ENCODE measurements at regions not wholly inside any gene's neighbourhood (a gene's known extent, or its start where the extent isn't known, plus 50 kb on each side); places are given as distances from the start of the nearest gene placed in this dataset.

DNA sequence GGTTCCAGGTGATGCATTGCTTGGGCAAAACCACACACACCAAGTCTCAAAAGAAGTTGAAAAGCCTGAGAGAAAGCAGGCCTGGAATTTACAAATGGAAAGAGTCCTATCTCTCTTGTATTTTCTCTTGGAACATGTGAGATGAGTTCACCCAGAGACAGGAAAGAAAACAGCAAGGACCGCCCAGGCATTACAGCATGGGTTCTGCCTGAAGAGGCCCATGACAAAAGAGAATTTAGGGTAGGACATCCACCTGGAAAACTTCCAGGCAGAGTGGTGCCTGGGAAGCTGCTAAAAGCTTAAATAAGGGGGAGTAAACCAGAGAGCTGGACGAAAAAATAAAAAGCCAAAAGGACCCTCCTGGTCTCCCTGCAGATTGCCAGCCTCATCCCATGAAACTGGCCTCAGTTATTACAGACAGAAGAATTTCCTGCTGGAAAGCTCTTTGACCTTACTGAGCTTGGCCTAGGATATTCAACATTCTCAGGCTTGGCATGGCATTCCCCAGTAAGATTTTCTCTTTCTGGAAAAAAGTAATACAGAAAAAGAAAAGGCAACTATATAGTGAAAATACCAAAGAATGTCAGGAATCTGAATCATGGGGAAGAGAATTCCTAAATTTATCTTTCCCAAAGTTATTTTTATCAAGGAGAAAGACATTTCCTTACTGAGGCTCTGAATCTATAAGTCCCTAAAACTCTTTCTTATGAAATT, 121.3 kb upstream of the NUDT4 start:
- no peak for DNase-seq

DNA sequence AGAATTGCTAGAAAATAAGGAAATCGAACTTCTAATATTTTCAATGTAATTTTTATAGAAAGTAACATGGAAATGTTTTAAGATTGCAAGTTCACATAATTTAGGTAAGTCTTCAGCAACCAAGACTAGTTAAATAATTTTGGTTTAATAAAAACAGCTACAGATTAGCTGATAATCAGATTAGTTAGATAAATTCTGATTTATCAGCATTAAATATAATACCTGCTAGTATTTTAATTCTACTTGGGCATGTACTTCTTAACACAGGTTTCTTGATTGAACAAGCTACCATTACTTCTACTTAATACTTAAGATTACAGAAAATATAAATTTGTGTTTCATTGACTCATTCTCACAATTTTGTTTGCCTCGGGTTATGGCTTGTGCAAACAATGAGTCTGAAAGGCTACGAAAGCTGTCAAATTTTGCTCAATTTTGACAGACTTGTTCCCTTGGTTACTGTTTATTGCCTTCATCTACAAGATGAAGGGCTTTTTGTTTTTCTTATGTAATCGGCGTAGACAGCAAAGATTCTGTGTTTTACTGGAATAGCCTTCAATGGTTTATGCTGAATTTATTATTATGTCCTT, 116.1 kb upstream of the NUDT4 start:
- DNase-seq, result no peak

DNA sequence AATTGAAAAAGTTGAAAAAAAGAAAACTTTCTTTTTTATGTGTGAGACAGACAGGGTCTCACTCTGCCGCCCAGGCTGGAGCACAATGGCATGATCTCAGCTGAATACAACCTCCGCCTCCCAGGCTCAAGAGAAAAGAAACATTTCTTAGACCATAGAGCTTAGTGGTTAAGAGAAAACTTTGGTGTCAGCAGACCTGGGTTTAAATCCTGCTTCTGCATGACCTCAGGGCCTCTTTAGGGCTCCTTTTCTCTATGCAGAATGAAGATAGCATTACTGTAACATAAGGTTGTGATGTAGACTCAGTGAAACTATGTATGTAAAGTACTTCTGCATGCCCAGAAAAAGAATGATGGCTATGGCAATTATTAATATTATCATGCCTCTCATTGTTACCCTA, 104.7 kb upstream of the NUDT4 start:
- DNase-seq, result no peak

DNA sequence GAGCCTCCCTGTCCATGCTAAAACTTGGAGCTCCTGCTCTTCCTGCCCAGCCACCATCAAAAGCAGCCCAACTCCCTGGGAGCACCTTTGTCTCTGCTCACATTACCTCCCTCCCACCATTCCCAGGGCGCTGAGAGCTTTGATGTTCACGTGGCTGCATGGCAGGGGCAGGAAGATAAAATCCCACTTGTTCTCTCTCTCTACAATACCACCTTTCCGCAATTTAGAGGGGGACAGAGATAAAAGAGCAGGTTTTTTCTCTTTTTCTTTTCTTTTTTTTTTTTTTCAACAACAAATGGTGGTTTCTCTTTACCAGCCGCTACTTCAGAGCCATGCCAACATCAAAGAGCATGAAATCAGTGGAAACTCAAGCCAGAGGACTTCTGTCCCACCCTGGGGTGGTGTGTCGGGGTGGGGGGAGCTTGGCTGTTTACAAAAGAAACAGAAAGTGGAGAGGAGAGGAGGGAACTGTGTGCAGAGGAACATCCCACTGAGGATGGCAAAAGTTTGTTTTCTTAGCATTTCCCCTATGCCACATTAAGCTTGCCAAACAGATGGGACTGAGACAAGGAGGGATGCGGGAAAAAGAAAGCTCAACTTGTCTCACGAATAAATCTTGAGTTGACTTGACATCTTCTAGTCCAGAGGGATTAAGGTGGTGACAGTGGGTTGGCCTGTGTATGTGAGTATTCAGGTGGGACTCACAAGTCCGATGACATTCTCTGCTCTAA, 103.7 kb upstream of the NUDT4 start:
- DNase-seq, result no peak

DNA sequence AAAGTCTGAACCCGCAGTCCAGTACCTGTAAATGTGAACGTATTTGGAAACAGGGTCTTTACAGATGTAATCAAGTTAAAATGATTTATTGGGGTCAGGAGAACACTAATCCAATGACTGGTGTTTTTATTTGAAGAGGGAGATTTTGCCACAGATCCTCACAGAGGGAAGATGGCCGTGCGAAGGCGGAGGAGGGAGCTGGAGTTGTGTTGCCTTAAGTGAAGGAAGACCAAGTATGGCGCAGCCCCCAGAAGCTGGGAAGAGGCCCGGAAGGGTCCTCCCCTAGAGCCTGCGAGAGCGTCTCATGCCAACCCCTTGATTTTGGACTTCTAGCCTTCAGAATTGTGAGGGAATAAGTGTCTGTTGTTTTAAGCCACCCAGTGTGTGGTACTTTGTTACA, 102.8 kb upstream of the NUDT4 start:
- no peak for DNase-seq

DNA sequence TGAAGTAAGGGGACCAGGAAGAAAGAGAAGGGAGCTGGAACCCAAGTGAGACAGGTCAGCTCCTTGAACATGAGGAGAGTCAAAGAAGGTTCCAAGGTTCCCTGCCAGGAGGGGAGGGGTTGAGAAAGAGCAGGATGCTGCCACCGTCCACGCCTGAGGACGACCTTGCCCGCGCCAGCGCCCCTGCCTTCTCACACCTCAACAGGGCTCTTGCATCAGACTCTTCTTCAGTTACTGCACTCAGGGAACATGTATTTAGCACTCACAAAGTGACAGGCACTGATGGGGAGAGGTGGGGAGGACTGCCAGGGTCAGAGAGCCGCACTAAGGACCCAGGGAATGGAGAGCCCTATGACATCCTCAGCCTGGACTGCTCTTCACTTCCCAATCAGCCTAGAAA, 102.1 kb upstream of the NUDT4 start:
- no peak for DNase-seq

DNA sequence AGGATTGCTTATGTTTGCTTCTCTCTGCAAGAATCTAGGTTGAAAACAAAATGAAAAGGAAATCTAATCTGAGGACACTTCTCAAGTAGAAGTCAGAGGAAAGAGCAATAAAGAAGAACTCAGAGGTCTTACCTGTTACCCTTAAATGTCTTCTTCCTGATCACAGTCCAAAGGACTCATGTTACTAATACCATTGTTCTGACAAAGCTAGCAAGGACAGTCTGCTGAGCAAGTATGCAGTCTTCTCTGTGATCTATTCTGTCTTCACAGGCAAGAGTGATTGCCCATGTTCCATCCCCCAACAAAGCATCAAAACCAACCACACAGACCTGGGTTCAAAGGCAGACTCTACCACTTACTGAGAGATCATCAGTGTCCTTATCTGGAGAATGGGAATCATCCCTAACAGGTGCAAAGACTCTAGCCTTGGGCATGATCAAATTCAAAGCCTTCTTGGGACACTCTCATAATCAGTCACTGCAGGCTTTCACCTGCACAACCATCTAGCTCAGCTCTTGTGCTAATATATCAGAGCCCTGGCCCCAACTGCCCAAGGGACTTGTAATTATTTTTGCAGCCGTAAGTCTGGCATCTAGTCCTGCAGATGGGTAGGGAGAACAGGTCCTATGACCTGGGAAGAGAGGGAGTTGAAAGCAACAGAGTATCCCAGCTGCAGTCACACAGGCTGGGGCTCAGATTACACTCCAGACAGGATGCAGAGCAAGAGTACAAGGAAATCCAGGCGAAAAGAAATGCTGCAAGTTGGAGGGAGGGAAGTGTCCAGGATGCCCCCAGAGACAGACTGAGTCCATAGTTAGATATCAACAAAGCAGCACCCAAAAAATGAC, 97.9 kb upstream of the NUDT4 start:
- no peak for DNase-seq

DNA sequence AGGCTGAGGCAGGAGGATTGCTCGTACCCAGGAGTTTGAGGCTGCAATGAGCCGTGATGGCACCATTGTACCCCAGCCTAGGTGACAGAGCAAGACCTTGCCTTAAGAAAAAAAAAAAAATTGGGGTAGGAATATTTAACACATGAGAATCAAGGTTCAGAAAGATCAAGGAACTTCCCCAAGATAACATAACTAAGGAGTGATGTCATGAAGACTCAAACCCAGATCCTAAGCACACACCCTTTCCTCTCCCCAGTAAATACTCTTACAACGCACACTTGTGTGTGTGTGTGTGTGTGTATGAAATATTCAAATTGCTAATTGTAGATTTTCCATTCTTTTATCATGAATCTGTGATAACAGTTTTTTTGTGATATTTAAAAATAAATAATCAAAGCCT, 90.6 kb upstream of the NUDT4 start:
- no peak for DNase-seq

DNA sequence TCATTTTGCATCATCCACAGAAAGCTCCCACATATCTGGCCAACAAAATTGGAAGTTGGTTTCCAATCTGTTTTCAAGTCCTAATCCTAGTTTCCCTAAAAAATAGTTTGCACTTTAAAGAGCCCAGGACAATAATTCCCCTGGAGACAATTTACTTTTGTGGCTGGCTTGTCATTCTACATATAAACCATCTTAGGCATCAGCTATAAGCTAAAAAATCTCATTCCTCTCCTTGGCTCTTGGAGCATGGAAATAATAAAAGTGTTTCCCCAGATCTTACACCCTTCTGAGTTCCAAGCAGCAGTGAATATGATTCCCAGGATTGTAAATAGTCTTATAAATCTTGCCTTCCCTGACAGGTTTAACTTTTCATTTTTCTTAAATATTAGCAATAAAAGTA, 89.1 kb upstream of the NUDT4 start:
- DNase-seq, result no peak

DNA sequence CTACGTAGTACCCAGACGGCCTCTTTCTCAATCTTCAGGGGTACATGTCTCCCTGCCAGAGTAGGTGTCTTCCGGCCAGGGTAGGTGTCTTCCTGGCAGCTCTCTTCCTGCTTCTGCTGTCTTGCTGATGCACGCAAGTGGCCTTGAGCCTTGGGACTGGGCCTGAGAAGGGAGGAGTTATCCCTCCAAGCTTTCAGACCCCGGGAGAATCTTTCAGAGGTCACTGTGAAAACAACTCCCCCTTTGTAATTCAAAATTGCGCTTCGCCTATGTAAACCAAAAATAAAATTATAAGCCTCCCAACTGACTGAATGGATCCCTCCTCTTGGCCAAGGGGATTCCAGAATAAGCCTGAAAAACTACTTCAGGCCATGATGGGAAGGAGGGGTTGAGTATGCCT, 87.3 kb upstream of the NUDT4 start:
- no peak for DNase-seq

DNA sequence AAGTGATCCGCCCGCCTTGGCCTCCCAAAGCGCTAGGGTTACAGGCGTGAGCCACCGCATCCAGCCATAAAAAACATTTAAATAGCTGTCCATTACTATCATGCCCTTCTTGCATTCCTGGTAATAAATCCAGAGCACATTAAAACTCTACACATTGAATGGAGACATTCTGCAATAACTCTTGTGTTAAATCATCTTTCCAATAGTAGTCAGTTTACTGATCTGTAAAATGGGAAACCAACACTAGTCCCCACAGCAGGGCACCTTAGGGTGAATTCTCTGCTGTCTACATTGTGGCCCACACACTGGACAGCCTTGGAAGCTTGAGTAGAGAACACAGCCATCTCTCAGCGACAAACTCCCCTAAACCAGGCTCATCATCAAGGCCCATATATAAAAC, 85.5 kb upstream of the NUDT4 start:
- DNase-seq, result no peak

DNA sequence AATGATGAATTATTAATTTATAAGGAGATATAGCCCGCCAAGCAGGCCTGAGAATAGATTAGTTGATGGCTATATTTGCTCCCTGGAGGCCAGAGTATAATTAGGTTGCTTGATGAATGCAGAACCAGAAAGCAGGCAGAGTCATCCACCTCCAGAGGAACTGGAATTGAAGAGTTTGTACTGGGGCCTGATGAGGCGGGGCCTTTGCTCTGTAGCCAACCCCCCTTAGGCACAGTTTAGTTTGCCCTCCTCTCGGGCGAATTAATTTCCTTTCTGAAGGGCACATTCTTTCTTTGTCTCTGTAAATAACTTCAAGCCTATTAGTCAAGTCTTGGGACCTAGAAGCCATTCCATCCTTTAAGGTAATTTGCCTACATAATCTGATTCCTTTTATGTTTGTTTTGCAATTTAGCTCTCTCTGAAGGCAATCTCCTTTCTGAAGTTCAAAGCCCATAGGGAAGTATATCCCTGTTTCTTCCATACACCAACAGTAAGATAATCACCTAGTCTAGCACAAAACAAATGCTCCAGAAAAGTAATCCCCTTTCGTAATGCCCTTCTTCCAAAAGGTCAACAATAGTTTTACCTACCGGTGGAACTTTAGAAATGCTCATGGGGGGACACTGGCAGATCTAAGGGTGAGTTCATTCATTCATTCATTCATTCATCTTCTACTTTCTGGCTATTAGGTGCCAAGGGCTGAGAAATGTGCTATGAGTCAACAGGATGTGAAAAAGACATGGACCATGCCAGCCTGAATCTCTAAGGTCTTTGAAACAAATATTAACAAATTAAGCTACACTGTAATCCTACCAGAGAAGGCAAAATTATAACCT, 84.8 kb upstream of the NUDT4 start:
- DNase-seq, result no peak

DNA sequence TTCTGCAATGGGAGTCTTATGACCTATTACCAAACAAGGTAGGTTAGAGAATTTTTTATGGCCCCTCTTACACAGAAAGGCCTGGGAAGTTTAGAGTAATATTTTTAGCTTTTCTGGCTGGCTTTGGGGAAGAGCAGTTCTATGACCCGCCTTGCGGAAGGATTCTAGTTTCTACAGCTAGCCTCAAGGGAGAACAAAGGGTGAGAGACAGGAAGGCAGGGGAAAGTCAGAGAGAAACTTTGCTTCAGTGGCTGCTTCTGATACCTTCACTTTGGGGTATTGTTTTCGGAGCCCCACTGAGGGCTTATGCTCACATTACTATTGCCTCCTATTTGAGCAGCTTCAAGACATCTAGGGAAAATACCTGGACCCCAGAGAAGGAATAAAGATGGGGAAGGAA, 80.7 kb upstream of the NUDT4 start:
- DNase-seq, result no peak

DNA sequence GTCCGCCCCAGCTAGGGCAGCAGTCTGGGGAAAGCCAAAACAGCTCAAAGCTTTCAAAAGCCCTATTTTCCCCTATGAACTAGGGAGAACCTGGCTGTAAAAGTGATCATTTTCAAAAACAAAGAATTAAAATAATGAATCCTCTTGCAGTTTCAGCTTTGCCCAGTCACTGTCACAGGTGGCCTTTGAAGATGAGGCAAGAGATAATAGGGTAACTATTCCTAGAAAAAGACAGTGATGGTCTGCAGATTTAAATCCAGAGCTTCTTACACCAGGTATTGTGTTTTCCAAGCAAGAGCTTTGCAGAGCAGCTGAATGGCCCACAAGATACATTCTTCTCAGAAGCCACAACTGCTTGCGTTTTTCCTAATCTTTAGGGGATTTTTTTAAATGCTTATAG, 80.2 kb upstream of the NUDT4 start:
- DNase-seq, result no peak

DNA sequence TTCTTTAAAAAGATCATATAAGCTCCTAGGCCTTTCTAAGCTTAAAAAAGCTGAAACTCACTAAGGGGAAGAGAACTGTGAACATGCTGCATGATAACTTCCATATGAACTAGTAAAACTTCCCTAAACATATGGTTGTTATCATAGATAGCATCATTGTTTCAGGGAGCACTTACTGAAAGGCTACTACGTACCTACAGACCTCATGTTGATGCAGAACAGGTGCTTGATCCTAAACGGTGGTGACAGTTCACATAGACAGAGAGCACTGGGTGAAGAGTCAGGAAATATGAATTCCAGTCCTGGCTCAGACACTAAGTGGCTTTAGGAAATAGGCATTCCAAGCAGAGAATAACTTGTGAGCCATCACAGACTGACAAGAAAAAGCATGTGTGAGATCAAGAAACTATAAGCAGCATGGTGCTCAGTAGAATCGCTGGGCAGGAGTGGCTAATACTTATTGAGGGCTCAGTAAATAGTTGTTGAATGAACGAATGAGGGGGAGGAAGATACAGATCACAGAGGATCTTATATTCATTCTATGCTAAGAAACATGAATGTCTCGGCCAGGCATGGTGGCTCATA, 78.4 kb upstream of the NUDT4 start:
- no peak for DNase-seq

DNA sequence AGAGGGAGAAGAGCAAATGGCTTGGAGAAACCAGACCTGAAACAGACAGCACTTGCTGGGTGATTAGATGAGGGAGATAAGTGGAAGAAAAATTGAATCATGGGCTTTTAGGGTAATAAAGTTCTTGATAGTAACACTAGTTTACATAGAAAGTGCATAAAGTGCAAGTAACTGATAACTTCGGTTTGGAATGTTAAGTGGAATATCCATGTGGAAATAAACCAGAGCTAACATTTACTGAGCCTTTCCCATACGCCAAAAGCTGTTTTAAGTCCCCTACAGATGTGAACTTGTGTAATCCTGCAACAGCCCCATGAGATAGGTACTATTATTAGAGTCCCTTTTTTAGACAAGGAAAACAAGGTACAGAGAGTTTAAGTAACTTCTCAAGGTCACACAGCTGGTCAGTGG, 77.1 kb upstream of the NUDT4 start:
- DNase-seq, result no peak

DNA sequence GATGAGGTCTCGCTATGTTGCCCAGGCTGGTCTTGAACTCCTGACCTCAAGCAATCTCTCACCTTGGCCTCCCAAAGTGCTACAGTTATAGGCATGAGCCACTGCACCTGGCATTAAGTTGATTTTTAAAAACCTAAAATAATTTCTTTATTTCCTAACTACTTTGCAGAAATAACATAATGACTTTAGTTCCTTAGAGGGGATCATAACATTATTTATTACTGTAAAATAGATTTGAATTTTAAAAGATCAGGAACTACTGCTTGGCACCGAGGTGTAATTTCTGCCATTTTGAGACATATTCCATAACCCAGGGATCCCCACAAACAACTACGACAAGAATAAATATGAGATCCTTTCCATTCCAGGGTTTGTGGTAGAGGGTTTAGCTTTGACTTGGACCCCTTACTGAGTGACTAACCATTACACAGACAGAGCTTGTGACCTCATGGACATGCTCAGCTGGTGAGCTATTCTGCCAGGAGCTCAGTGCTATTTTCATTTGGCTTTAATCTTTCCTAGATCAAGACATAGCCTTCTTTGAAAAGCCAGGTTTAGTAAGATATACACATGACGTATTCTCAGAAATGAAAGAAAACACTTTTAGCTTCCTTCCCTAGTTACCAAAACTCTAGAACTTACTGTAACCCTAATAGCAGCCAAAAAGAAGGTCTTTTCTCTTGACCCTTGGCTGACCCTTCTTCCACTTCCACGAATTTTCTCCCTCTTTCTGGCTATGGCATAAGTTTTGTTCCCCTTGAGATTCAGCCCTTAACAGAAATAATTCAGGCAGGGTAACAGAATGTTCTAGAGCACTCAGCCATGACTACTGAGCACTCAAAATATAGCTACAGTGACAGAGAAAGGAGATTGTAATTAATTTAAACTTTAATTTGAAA, 75.1 kb upstream of the NUDT4 start:
- no peak for DNase-seq

DNA sequence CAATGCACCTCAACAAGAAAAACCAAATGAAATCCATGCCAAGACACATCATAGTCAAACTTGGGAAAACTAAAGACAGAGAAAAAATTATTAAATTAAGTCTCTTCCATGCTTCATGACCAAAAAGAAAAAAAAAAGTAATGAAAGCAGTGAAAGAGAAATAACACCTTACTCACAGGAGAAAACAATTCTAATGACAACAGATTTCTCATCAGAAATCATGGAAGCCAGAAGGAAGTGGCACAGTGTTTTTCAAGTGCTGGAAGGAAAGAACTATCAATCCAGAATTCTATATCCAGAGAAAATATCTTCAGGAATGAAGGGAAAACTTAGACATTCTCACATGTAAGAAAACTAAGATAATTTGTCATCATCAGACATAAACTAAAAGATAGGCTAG, 71.1 kb upstream of the NUDT4 start:
- DNase-seq, result no peak

DNA sequence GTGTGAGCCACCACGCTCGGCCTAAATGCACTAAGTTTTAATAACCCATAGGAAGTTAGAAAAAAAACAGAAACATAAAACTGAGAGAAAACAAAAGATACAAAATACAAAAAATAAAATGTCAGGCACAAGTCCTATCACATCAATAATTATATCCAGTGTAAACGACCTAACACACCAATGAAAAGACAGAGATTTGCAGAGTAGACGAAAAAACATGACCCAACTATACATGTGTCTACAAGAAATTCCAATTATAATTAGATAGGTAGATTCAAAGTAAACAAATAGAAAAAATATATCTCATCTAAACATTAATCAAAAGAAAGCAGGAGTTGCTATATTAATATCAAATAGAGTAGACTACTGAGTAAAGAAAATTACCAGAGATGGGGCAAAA, 69.4 kb upstream of the NUDT4 start:
- no peak for DNase-seq

DNA sequence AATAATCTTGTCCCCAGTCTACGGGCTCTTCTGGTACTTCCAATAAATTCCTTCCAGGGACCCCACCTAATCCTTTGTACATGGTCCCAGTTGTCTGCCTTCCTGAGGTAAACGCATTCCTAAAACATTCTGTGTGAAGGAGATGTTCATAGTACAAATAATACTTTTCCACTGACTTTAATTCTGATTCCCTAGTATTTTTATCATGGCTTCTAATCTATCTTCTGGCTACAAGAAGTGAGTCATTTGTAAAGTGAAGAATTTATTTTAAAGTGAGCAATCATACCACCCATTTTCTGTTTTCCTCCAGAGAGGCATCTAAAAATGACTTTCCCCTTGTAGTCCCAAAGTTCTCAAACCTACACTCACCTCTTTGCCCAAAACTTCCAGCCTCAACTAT, 65.9 kb upstream of the NUDT4 start:
- no peak for DNase-seq

DNA sequence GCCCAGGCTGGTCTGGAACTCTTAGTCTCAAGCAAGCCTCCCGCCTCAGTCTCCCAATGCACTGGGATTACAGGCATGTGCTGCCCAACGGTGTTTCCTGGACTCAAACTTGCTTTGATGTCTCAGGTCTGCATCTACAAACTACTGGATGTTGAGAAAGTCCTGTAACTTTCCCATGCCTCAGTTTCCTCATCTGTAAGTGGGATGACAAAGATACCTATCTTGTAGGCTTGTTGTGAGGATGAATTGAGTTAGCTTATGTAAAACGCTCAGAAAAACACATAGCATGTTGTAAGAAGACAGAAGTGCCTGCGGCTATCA, 63.6 kb upstream of the NUDT4 start:
- no peak for DNase-seq

Data from NCI-H1436 (cell line).